AG10803 (cell line): ENCODE measurements at regions not wholly inside any gene's neighbourhood (a gene's known extent, or its start where the extent isn't known, plus 50 kb on each side); places are given as distances from the start of the nearest gene placed in this dataset.

Experiments
- DNase-seq: peaks from one replicate; pipeline ENCODE4 v3.0.0; 2010; ENCODE audit warnings: low read depth
- H3K4me3 ChIP-seq: 2 replicates; pipeline ENCODE4 v1.5.1; 2011; ENCODE audit warnings: mild to moderate bottlenecking, low read length, control low read depth
- CTCF ChIP-seq: conservative IDR thresholded peaks from 2 replicates; pipeline ENCODE4 v1.5.1; 2011; ENCODE audit warnings: mild to moderate bottlenecking, low read length, control low read depth, inconsistent platforms

GRCh38 chr9:1653282-1653681 is 361.9 kb upstream of the SMARCA2 start:
- H3K4me3 ChIP-seq = no peak overlapping the region
- no peak for TF ChIP-seq CTCF
- no peak for DNase-seq

- H3K4me3 ChIP-seq = no peak overlapping the region
- no peak for TF ChIP-seq CTCF
- DNase-seq = no peak
Observed at GRCh38 chr9:1658661-1659362, 356.3 kb upstream of the SMARCA2 start.

- DNase-seq = no peak
- H3K4me3 ChIP-seq = no peak overlapping the region
- no peak for TF ChIP-seq CTCF
Observed at GRCh38 chr9:1659363-1659690, 355.8 kb upstream of the SMARCA2 start.

DNA sequence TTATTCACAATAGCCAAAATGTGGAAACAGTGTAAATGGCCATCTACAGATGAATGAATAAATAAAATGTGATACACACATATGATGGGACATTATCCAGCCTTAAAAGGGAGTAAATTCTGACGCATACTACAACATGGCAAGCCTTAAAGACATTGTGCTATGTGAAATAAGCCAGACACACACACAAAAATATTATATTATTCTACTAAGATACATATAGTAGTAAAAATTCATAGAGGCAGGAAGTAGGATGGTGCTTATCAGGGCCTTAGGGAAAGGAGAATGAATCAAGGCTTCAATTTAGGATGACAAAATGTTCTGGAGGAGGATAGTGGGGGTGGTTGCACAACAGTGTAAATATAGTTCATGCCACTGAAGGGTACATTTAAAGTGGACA is 346.7 kb upstream of the SMARCA2 start:
- TF ChIP-seq CTCF = no peak
- DNase-seq = no peak
- no peak overlapping the region for H3K4me3 ChIP-seq

- TF ChIP-seq CTCF = no peak
- no peak overlapping the region for H3K4me3 ChIP-seq
- no peak for DNase-seq
Observed at GRCh38 chr9:1673300-1673699, 341.8 kb upstream of the SMARCA2 start.

DNA sequence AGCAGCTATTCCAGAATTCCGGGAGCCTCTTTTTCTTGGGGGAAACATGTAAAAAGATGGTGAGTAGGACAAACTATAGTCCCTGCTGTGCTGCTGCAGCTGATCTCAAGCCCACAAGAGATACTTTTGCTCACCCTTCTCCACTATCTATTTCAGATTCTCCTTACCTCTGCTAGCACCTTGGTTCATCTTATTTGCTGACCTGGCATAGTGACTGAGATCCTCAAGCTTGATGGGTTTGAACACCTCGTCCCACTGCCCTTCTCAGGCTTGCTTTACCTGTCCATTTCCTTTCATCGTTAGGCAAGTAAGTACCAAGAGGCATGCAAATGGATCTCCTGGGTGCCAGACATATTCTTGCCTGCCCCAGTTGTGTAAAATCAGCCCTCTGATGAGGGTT is 338.4 kb upstream of the SMARCA2 start:
- DNase-seq = no peak
- H3K4me3 ChIP-seq = no peak overlapping the region
- no peak for TF ChIP-seq CTCF

DNA sequence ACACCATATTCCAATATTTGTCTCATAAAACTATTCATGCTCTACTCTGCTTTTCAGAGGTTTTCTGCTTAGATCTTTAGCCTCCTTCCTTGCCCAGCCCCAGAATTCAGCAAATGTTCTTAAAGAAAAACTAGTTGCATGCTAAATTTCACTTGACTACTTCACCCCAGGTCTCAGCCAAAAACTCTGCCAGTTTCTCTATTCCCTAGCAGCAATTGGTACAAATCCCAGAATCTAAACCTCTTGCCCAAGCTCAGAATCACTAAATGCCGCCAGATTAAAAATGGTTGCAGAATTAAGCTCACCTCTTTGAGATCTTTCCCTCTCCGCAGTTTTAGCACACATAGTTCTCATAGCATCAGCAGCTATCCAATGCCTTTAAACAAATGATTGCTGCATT is 331.2 kb upstream of the SMARCA2 start:
- no peak overlapping the region for H3K4me3 ChIP-seq
- no peak for TF ChIP-seq CTCF
- no peak for DNase-seq
